GM21576 (cell line): ENCODE measurements at regions not wholly inside any gene's neighbourhood (a gene's known extent, or its start where the extent isn't known, plus 50 kb on each side); places are given as distances from the start of the nearest gene placed in this dataset.
"Not testable (repeated sequence)": the region's sequence is repeated elsewhere in the genome, so short reads cannot be mapped to it uniquely, and the experiment has no call there.

ENCODE experiments used
- ATAC-seq: cut with Tn5 transposase; IDR thresholded peaks from one replicate; pipeline ENCODE4 v1.9.1; 2021; ENCODE audit warnings: mild to moderate bottlenecking, moderate library complexity; ENCODE audit not compliant: unreplicated experiment

DNA sequence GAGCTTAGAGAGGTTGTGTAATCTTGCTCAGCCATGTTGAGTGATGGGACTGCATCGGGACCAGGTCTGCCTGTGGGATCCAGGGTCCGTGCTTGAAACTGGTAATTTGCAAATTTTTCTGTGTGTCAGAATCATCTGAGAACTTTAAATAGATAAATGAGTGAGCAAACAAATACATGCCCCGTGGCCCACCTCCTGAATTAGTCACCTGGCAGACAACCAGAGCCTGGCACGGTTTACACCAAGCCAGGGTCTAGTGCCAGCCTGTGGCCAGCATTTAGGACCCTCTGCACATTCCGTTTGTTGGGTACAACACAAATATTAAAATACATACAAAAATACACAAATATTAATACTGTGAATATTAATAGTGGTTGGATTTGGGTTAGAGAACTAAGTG lies 90.6 kb upstream of the STOX2 start:
- ATAC-seq, result no peak

DNA sequence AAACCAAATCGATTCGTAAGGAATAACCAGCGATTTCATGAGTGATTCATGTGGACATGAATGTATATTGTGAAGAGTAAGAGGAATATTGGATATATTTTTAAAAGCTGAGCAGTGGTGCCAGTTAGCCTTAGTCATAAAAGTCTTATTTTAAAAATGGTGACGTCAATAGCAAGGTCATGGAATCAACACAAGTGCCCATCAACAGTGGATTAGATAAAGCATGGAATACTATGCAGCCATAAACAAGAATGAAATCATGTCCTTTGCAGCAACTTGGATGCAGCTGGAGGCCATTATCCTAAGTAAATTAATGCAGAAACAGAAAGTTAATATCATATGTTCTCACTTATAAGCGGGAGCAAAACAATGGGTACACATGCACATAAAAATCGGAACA lies 89.0 kb upstream of the STOX2 start:
- ATAC-seq, result no peak

DNA sequence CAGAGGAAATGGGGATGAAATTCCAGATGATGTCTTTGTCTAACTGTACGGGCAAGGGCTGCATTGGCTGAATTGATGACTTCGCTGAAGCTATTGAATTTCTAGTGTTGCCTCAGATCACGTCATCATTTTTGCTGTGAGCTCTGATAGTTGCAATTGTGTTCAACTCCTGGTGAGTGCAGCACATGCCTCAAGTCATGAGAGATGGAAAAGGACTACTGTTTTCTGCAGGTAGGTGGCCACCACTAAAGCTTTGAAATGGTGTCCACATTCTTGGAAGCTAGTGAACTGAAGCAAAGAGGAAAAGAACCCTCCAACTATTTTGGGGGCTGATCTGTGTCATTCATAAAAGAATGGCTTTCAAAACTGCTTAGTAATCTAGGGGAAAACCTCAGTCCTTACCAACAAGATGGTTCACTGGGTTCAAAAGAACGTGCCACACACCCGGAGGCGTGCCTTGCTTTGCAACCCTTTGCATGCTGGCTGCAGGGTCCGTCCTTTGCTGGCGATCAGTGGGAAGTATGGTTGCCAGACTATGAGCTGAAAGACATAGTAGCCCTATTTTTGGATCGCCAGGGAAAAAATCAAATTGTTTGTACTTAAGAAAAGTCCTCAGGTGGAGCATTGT lies 88.1 kb upstream of the STOX2 start:
- no peak for ATAC-seq

DNA sequence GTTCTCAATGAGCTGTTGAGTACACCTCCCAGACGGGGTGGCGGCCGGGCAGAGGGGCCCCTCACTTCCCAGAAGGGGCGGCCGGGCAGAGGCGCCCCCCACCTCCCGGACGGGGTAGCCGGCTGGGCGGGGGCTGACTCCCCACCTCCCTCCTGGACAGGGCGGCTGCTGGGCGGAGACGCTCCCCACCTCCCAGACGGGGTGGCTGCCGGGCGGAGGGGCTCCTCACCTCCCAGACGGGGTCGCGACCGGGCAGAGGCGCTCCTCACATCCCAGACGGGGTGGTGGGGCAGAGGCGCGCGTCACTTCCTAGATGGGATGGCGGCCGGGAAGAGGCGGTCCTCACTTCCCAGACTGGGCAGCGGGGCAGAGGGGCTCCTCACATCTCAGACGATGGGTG lies 86.5 kb upstream of the STOX2 start:
- not testable (repeated sequence) for ATAC-seq

DNA sequence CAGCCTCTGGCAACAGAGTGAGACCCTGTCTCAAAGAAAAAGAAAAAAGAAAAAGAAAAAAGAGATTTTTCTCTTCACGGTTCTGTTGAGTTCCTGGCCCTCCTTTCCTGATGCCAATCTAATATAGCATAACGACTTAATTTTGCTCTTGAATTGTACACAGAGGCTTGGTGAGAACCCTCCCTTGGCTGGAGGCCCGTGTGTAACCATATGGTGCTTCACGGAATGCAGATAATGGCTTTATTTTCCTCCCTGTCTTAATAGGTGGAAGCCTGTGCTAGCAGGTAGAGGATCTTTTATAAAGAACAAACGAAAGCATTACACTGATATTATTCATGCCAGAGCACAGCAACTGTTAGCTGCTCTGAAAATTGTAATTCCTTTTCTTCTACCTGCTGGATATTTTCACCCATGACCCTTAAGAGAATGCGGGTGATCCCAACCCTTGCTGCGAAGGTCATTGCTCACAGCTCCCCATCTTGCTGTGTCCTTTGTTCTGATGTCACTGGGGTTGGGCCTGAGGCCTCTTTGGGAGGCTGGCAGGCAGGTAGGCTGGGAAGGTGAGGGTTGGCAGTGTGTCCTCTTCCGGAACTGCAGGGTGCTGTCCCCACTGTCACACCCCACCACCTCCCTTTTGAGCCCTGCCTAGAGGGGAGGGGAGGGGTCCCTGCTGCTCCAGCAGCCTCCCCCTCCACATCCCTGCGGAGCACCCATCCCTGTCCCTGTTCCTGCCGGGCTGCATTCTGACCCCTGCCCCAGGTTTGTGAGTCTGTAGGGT lies 83.8 kb upstream of the STOX2 start:
- ATAC-seq, result no peak

GRCh38 chr4:183823434-183823833 lies 81.7 kb upstream of the STOX2 start:
- ATAC-seq, result no peak

GRCh38 chr4:183825346-183825745 lies 79.8 kb upstream of the STOX2 start:
- ATAC-seq, result no peak

DNA sequence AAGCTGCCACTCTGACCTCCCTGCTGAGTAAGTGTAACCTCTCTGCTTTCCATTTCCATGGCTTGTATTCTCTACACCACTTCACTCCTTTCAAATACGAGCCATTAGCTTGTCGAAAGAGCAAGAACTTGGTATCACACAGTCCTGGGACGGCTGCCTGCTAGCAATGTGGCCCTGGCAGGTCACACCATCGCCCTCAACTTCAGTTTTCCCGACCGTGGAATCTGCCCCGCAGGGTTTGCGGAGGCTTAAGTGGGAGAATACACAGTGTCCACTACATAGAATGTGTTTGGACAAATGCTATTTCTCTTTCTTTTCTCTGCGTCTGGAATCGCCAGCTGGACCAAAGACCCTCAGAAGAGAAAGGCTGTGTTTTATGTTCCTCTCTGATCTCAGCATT lies 78.6 kb upstream of the STOX2 start:
- ATAC-seq, result no peak

DNA sequence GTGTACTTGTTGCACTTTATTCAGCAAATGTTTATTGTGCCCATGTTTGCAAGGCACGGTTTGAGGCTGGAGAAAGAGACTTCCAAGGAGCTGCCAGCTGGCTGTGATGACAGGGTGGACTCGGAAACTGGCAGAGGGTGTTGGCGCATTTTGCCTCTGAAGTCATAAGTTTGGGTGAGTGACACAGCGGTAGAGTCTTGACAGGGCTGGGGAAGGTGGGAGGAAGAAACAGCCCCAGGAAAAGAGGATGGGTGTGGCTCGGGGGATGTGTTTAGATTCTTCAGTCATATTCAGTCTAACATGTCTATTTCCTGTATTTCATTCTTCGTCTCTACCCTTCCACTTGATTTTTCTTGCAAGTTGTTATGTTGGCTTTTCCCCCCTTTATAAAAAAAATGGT lies 77.0 kb upstream of the STOX2 start:
- no peak for ATAC-seq

DNA sequence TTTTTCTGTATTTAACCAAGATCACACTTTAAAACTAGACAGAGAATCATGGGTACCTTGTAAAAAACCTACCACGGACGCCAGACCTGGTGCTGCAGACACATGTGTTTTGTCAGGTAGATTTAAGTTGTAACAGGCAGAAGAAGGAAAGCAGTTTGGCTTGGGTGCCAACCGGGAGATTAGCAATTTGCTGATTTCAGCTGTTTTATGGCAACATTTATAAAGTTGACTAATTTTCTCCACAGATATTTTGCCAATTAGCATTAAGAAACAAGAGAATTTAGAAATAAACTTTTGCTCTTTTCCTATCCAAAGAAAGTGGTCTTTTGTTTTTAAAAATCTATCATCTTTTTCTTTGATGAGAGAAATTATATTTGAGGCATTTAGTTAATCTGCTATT lies 76.3 kb upstream of the STOX2 start:
- ATAC-seq, result no peak

GRCh38 chr4:183830438-183830985 lies 74.6 kb upstream of the STOX2 start:
- no peak for ATAC-seq

GRCh38 chr4:183831026-183831446 lies 74.1 kb upstream of the STOX2 start:
- ATAC-seq, result no peak

DNA sequence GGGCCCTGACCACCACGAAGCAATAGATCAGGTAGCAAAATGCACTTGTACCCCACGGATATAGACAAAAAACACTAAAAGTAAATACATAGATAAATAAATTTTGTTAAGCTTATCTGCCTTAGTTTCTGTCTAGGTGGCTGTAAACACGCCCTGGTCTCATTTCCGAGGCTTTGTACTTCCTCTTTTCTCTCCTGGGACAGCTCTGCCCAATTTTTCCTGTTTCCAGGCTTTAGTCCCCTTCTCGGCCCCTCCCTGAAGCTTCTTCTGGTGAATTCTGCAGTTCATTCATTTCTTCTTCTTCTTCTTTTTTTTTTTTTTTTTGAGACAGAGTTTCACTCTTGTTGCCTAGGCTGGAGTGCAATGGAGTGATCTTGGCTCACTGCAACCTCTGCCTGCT lies 73.4 kb upstream of the STOX2 start:
- ATAC-seq, result no peak

- no peak for ATAC-seq
These were observed 72.2 kb upstream of the STOX2 start for GRCh38 chr4:183832776-183833450.

DNA sequence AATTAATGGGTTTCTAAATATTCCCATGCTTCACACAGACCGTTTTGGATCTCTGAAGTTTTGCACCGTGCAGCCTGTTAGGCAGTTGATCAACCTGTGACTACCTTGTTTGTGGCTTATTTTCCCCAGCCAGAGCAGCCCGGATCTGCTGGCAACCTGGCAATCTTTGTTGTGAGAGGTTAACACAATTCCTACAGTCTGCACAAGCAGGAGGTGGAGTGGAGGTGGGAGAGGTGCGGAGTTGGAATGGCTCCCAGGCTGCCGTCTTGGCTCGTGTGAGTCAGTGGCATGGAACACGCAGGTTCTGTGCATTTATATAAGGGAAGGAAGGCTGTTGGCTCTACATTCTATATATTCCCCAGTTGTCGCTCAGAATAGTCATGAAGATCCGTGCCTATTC lies 70.9 kb upstream of the STOX2 start:
- no peak for ATAC-seq

DNA sequence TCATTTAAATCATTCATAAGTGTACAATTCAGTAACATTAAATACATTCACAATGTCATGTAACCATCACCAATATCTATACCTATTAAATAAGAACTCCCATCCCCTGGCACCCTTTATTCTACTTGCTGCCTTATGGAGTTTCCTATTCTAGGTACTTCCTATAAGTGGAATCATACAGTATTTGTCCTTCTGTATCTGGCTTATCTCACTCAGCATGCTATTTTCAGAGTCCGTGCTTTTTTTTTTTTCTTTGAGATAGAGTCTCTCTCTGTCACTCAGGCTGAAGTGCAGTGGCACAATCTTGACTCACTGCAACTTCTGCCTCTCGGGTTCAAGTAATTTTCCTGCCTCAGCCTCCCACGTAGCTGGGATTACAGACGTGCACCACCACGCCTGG lies 67.9 kb upstream of the STOX2 start:
- no peak for ATAC-seq

- ATAC-seq, result no peak
These were observed 66.0 kb upstream of the STOX2 start for GRCh38 chr4:183838987-183839712.

GRCh38 chr4:183840311-183840710 lies 64.8 kb upstream of the STOX2 start:
- peak; percentile 72 for ATAC-seq

DNA sequence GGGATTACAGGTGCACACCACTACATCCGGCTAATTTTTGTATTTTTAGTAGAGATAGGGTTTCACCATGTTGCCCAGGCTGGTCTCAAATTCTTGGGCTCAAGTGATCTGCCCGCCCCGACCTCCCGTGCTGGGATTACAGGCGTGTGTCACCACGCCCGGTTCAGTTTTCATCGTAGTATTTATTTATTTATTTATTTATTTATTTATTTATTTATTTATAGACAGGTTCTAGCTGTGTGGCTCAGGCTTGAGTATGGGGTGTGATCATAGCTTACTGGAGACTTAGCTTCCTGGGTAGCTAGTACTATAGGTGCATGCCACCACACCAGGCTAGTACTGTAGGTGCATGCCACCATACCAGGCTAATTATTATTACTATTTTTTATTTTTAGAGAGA lies 64.1 kb upstream of the STOX2 start:
- no peak for ATAC-seq

DNA sequence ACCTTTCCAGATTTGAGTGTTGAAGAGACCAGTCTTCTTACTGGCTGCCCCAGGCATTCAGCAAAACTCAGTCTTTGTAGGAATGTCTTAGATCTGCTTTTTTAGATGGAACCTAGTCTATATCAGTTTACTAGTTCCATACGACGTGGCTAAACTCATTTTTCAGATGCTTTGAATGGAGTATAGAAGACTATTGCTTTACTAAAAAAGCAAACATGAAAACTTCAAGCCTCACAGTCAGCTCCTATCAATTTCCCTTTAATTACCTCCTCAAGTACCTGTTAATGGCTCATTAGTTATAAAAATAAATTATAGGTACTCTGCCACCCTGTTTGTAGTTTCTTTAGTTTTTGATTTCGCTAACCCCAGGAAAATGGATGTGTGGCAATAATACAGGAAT lies 63.0 kb upstream of the STOX2 start:
- ATAC-seq, result no peak

DNA sequence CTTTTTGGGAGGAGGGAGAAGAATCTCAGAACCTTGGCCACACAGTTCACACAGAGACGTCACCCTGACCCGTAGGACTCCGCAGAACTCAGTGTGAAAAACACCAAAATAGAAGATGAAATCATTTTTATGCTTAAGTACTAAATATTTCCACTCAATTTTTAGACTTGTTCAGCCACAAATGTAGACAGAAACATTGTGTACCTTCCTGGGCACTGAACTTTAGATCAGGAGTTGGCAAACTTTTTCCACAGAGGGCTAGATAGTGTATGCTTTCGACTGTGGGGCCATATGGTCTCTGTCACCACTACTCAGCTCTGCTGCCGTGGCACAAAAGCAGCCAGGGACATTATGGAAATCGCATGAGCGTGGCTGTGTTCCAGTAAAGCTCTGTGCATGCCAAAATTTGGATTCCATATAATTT lies 61.8 kb upstream of the STOX2 start:
- ATAC-seq, result no peak
